Endothelial cell of umbilical vein (primary cell): ENCODE measurements at regions not wholly inside any gene's neighbourhood (a gene's known extent, or its start where the extent isn't known, plus 50 kb on each side); places are given as distances from the start of the nearest gene placed in this dataset.

Experiments
- BruUV-seq: library from RNA; stranded (reverse); fragments of 400-500 nt; replicated peaks from 2 replicates; lab custom pipeline; 2021; lab: Mats Ljungman, UMichigan
- CTCF ChIA-PET: fragments of 300-600, 350-600 bp; sonication (Branson Sonifier 250); formaldehyde crosslinking; loops from one replicate; lab custom pipeline; 2021; ENCODE audit warnings: antibody characterized with exemption, inconsistent platforms; lab: Charles Lee
- POLR2A ChIA-PET: fragments of 300-600, 350-600 bp; sonication (Branson Sonifier 250); formaldehyde crosslinking; loops from one replicate; lab custom pipeline; 2021; ENCODE audit warnings: antibody characterized with exemption, inconsistent platforms; lab: Charles Lee
- DNase-seq: peaks from one replicate; pipeline ENCODE4 v3.0.0-alpha.2; 2011; ENCODE audit warnings: low read depth, low spot score
- FAIRE-seq: peaks from 2 replicates; lab custom pipeline; 2011; peaks lifted over from hg19 to GRCh38; lab: Jason Lieb, UNC
- H2AFZ ChIP-seq: 2 replicates; pipeline ENCODE4 v1.6.0; 2012; ENCODE audit warnings: low read depth, low read length, control low read depth, inconsistent platforms
- H3K27ac ChIP-seq: 2 replicates; pipeline ENCODE4 v1.5.1; 2011; ENCODE audit warnings: low read depth, mild to moderate bottlenecking, control low read depth, low read length, moderate library complexity; ENCODE audit not compliant: insufficient read depth
- H3K27me3 ChIP-seq, 2 experiments: 2 replicates each; pipeline versions ENCODE4 v1.6.0 to v1.6.1; 2011; ENCODE audit warnings: low read length in 2 of 2, mixed read lengths in 1 of 2; ENCODE audit not compliant: control insufficient read depth in 2 of 2, insufficient read depth in 2 of 2
- H3K36me3 ChIP-seq, 2 experiments: 2 replicates in 1 of 2; 3 replicates in 1 of 2; pipeline ENCODE4 v1.5.1; 2011; ENCODE audit warnings: low read length in 2 of 2, mild to moderate bottlenecking in 1 of 2, moderate library complexity in 1 of 2; ENCODE audit not compliant: control insufficient read depth in 2 of 2, insufficient read depth in 2 of 2; ENCODE audit errors: extremely low read depth in 1 of 2
- H3K4me1 ChIP-seq: 3 replicates; pipeline ENCODE4 v1.5.1; 2011; ENCODE audit warnings: mild to moderate bottlenecking, low read length; ENCODE audit not compliant: control insufficient read depth, insufficient read depth; ENCODE audit errors: extremely low read depth
- H3K4me2 ChIP-seq: 2 replicates; pipeline ENCODE4 v1.6.1; 2011; ENCODE audit warnings: low read length, control low read depth, mixed read lengths; ENCODE audit not compliant: insufficient read depth
- H3K4me3 ChIP-seq, 3 experiments: fragments of 200-600 bp in 1 of 3; sonication (generic), shearing (Covaris generic) in 1 of 3; replicated peaks in 1 of 3; 2 replicates each; pipeline ENCODE4 v1.5.1; 2011 to 2016; ENCODE audit warnings: control low read depth in 3 of 3, low read length in 3 of 3, mild to moderate bottlenecking in 2 of 3, inconsistent platforms in 1 of 3, low read depth in 1 of 3, moderate library complexity in 1 of 3; ENCODE audit not compliant: insufficient read depth in 1 of 3
- H3K79me2 ChIP-seq: 2 replicates; pipeline ENCODE4 v1.6.0; 2012; ENCODE audit warnings: low read length, inconsistent platforms; ENCODE audit not compliant: control insufficient read depth, insufficient read depth
- H3K9ac ChIP-seq: replicated peaks from 2 replicates; pipeline ENCODE3; 2011; ENCODE audit warnings: low read length, control low read depth; ENCODE audit not compliant: insufficient read depth; ENCODE audit errors: extremely low read depth
- H3K9me1 ChIP-seq: replicated peaks from 3 replicates; pipeline ENCODE4 v1.6.0; 2011; ENCODE audit warnings: mild to moderate bottlenecking, low read length; ENCODE audit not compliant: control insufficient read depth, insufficient read depth; ENCODE audit errors: extremely low read depth
- H3K9me3 ChIP-seq: replicated peaks from 2 replicates; pipeline ENCODE4 v1.5.1; 2012; ENCODE audit warnings: low read length, inconsistent platforms; ENCODE audit not compliant: control insufficient read depth, insufficient read depth
- H4K20me1 ChIP-seq: replicated peaks from 2 replicates; pipeline ENCODE3; 2011; ENCODE audit warnings: mild to moderate bottlenecking, low read length; ENCODE audit not compliant: control insufficient read depth, insufficient read depth; ENCODE audit errors: extremely low read depth
- CTCF ChIP-seq, 2 donors: IDR thresholded peaks; 1 replicate in 1 of 2; 2 replicates in 1 of 2; pipeline ENCODE4 v1.5.1; 2011; ENCODE audit warnings: low read length in 2 of 2, mild to moderate bottlenecking in 2 of 2, moderate library complexity in 2 of 2, control low read depth in 1 of 2, inconsistent platforms in 1 of 2, low read depth in 1 of 2; ENCODE audit not compliant: insufficient read depth in 1 of 2; ENCODE audit errors: extremely low read depth in 1 of 2
- EZH2 ChIP-seq: IDR thresholded peaks from 2 replicates; pipeline ENCODE4 v1.6.1; 2012; ENCODE audit warnings: borderline replicate concordance, low read depth, mild to moderate bottlenecking, moderate library complexity, low read length, inconsistent platforms; ENCODE audit not compliant: severe bottlenecking
- FOS ChIP-seq: IDR thresholded peaks from 2 replicates; pipeline ENCODE4 v1.6.1; 2011; ENCODE audit warnings: mild to moderate bottlenecking, low read length, moderate library complexity, borderline replicate concordance; ENCODE audit not compliant: insufficient read depth
- GATA2 ChIP-seq: IDR thresholded peaks from 2 replicates; pipeline ENCODE4 v1.7.0; 2011; ENCODE audit warnings: low read depth, mild to moderate bottlenecking, moderate library complexity, mixed read lengths, low read length; ENCODE audit not compliant: insufficient read length, insufficient read depth
- JUN ChIP-seq: IDR thresholded peaks from 2 replicates; pipeline ENCODE4 v1.6.1; 2011; ENCODE audit warnings: borderline replicate concordance, low read depth; ENCODE audit not compliant: insufficient read length, insufficient read depth
- MAX ChIP-seq: IDR thresholded peaks from 2 replicates; pipeline ENCODE4 v1.6.1; 2011; ENCODE audit not compliant: insufficient read depth, insufficient read length
- MYC ChIP-seq: IDR thresholded peaks from one replicate; pipeline ENCODE4 v1.6.1; 2011; ENCODE audit warnings: mild to moderate bottlenecking, low read depth, low read length
- POLR2A ChIP-seq: IDR thresholded peaks from 2 replicates; pipeline ENCODE4 v1.6.1; 2012; ENCODE audit warnings: low read depth, mild to moderate bottlenecking, control low read depth, low read length
- POLR2AphosphoS5 ChIP-seq: IDR thresholded peaks from 2 replicates; pipeline ENCODE4 v1.6.1; 2012; ENCODE audit warnings: low read depth, mild to moderate bottlenecking, control low read depth, low read length, moderate library complexity; ENCODE audit not compliant: insufficient read depth
- dilution Hi-C: fragments of 300-500 bp; cut with MboI; formaldehyde crosslinking; loops from one replicate; pipeline ENCODE4 v1.15.0; 2019; ENCODE audit warnings: low sequenced_read_pairs; ENCODE audit not compliant: extremely low pct_ligation_motif_present
- intact Hi-C: fragments of 100-400 bp; cut with micrococcal nuclease; formaldehyde crosslinking; loops from one replicate; pipeline ENCODE4 v1.10.0; 2022

- no peak overlapping the region for H3K4me2 ChIP-seq
- dilution Hi-C loops, result no loop called here
- CTCF ChIA-PET, result no interaction called here
- no peaks in the 10 kb centered on the region for H3K4me1 ChIP-seq
- H3K9me3 ChIP-seq, result peaks cover 2% of the 10 kb centered on the region
- no peak overlapping the region for H3K4me3 ChIP-seq
- H3K9ac ChIP-seq, result no peak overlapping the region
- FAIRE-seq (no peak), DNase-seq (no peak)
- BruUV-seq, result no TSS peak
- TF ChIP-seq CTCF (IDR thresholded peaks at IDR 0.05; ENCODE audit: extremely low read depth in 1 of 2, insufficient read depth in 1 of 2, low read depth in 1 of 2, low read length in 2 of 2) (no peak), POLR2A (no peak), JUN (no peak), EZH2 (no peak), FOS (no peak)
- H3K36me3 ChIP-seq, result no peaks in the 10 kb centered on the region
- intact Hi-C loops, result no loop called here
- H3K9me1 ChIP-seq, result no peaks in the 10 kb centered on the region
- H3K27me3 ChIP-seq, result no peaks in the 10 kb centered on the region
- H3K27ac ChIP-seq, result no peak overlapping the region
- POLR2A ChIA-PET, result no interaction called here
- H4K20me1 ChIP-seq, result no peaks in the 10 kb centered on the region
- H3K79me2 ChIP-seq, result no peaks in the 10 kb centered on the region
- no peak overlapping the region for H2AFZ ChIP-seq
Measured at GRCh38 chr5:44189255-44189654, 200.0 kb downstream of the FGF10 start.

GRCh38 chr5:44187973-44188372 is 201.2 kb downstream of the FGF10 start:
- BruUV-seq, result no TSS peak
- Histone ChIP-seq H2AFZ (no peak overlapping the region), H3K27me3 (no peaks in the 10 kb centered on the region), H3K4me3 (no peak overlapping the region), H3K4me1 (no peaks in the 10 kb centered on the region), H3K9me3 (peaks cover 2% of the 10 kb centered on the region), H3K79me2 (no peaks in the 10 kb centered on the region), H4K20me1 (no peaks in the 10 kb centered on the region), H3K9ac (no peak overlapping the region), H3K4me2 (no peak overlapping the region), H3K36me3 (no peaks in the 10 kb centered on the region), H3K27ac (no peak overlapping the region), H3K9me1 (no peaks in the 10 kb centered on the region)
- TF ChIP-seq FOS (no peak), POLR2A (no peak), EZH2 (no peak), MYC (no peak), MAX (no peak), GATA2 (no peak), CTCF (IDR thresholded peaks at IDR 0.05; ENCODE audit: extremely low read depth in 1 of 2, insufficient read depth in 1 of 2, low read depth in 1 of 2, low read length in 2 of 2) (no peak), JUN (no peak), POLR2AphosphoS5 (no peak)
- intact Hi-C loops, result no loop called here
- POLR2A ChIA-PET, result no interaction called here
- dilution Hi-C loops, result no loop called here
- FAIRE-seq (no peak), DNase-seq (no peak)
- CTCF ChIA-PET, result no interaction called here
